DOHH2 (cell line): ENCODE measurements at regions not wholly inside any gene's neighbourhood (a gene's known extent, or its start where the extent isn't known, plus 50 kb on each side); places are given as distances from the start of the nearest gene placed in this dataset.

Experiments used
- EZH2phosphoT487 ChIP-seq: fragments of 200-600 bp; sonication (generic); IDR thresholded peaks from 2 replicates; pipeline ENCODE4 v1.6.1; 2017; ENCODE audit warnings: borderline replicate concordance, mild to moderate bottlenecking, antibody characterized with exemption, low read length, moderate library complexity, mixed read lengths
- TF ChIP-seq, protein P1 (sequence below): fragments of 200-600 bp; sonication (generic); IDR thresholded peaks from one replicate; pipeline ENCODE4 v1.5.1; 2014; ENCODE audit warnings: antibody characterized with exemption, mild to moderate bottlenecking, low read depth, low read length; ENCODE audit not compliant: poor library complexity, severe bottlenecking

GRCh38 chr1:73898540-73898939 lies 299.4 kb downstream of the LRRIQ3 start:
- TF ChIP-seq, protein P1, sequence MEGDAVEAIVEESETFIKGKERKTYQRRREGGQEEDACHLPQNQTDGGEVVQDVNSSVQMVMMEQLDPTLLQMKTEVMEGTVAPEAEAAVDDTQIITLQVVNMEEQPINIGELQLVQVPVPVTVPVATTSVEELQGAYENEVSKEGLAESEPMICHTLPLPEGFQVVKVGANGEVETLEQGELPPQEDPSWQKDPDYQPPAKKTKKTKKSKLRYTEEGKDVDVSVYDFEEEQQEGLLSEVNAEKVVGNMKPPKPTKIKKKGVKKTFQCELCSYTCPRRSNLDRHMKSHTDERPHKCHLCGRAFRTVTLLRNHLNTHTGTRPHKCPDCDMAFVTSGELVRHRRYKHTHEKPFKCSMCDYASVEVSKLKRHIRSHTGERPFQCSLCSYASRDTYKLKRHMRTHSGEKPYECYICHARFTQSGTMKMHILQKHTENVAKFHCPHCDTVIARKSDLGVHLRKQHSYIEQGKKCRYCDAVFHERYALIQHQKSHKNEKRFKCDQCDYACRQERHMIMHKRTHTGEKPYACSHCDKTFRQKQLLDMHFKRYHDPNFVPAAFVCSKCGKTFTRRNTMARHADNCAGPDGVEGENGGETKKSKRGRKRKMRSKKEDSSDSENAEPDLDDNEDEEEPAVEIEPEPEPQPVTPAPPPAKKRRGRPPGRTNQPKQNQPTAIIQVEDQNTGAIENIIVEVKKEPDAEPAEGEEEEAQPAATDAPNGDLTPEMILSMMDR, result no peak
- no peak for TF ChIP-seq EZH2phosphoT487
